ENCODE measurements at regions not wholly inside any gene's neighbourhood (a gene's known extent, or its start where the extent isn't known, plus 50 kb on each side); places are given as distances from the start of the nearest gene placed in this dataset.

DNA sequence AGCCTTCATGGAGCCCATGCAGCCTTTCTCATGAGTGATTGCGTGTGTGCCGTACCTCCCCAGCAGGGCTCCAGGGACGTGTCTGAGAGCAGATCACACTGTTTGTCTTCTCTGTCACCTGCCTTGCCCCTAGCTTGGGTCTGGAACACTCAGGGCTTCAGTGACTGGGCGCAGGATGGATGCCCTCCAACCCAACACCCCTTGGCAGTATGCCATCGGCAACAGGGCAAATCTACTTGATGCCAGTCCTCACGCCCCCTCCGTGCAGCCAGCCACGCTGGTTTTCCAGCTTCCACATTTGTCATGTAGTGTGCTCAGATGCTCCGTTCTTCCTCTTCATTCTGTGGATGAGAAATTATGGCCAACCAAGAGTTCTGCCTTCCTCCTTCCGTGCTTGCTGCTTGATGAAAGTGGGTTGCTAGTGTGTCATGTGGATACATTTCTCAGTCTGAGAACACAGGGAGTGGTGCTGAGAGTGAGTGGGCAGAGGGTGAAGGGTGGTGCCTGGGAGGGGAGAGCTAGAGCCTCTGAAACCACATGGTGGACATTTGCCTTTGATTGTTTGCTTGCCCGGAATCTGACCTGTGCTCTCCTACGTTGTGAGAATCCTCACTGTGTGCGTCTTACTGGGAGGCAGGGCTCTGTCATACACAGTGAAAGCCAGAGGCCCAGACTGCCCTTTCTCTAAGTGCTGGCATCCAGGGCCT, 97.2 kb downstream of the FAM43A start:
- TF ChIP-seq, protein P1, sequence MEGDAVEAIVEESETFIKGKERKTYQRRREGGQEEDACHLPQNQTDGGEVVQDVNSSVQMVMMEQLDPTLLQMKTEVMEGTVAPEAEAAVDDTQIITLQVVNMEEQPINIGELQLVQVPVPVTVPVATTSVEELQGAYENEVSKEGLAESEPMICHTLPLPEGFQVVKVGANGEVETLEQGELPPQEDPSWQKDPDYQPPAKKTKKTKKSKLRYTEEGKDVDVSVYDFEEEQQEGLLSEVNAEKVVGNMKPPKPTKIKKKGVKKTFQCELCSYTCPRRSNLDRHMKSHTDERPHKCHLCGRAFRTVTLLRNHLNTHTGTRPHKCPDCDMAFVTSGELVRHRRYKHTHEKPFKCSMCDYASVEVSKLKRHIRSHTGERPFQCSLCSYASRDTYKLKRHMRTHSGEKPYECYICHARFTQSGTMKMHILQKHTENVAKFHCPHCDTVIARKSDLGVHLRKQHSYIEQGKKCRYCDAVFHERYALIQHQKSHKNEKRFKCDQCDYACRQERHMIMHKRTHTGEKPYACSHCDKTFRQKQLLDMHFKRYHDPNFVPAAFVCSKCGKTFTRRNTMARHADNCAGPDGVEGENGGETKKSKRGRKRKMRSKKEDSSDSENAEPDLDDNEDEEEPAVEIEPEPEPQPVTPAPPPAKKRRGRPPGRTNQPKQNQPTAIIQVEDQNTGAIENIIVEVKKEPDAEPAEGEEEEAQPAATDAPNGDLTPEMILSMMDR (IDR thresholded peaks at IDR 0.05): no peak
- no peak for TF ChIP-seq EZH2 (IDR thresholded peaks at IDR 0.05)
